ENCODE measurements at regions not wholly inside any gene's neighbourhood (a gene's known extent, or its start where the extent isn't known, plus 50 kb on each side); places are given as distances from the start of the nearest gene placed in this dataset.

- TF ChIP-seq, protein P1, sequence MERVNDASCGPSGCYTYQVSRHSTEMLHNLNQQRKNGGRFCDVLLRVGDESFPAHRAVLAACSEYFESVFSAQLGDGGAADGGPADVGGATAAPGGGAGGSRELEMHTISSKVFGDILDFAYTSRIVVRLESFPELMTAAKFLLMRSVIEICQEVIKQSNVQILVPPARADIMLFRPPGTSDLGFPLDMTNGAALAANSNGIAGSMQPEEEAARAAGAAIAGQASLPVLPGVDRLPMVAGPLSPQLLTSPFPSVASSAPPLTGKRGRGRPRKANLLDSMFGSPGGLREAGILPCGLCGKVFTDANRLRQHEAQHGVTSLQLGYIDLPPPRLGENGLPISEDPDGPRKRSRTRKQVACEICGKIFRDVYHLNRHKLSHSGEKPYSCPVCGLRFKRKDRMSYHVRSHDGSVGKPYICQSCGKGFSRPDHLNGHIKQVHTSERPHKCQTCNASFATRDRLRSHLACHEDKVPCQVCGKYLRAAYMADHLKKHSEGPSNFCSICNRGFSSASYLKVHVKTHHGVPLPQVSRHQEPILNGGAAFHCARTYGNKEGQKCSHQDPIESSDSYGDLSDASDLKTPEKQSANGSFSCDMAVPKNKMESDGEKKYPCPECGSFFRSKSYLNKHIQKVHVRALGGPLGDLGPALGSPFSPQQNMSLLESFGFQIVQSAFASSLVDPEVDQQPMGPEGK (tag by site-specific recombination; IDR thresholded peaks at IDR 0.05), result no peak
- TF ChIP-seq, protein P2, sequence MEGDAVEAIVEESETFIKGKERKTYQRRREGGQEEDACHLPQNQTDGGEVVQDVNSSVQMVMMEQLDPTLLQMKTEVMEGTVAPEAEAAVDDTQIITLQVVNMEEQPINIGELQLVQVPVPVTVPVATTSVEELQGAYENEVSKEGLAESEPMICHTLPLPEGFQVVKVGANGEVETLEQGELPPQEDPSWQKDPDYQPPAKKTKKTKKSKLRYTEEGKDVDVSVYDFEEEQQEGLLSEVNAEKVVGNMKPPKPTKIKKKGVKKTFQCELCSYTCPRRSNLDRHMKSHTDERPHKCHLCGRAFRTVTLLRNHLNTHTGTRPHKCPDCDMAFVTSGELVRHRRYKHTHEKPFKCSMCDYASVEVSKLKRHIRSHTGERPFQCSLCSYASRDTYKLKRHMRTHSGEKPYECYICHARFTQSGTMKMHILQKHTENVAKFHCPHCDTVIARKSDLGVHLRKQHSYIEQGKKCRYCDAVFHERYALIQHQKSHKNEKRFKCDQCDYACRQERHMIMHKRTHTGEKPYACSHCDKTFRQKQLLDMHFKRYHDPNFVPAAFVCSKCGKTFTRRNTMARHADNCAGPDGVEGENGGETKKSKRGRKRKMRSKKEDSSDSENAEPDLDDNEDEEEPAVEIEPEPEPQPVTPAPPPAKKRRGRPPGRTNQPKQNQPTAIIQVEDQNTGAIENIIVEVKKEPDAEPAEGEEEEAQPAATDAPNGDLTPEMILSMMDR (tag by site-specific recombination; IDR thresholded peaks at IDR 0.05), result no peak
- TF ChIP-seq YY1 (tag by site-specific recombination; IDR thresholded peaks at IDR 0.05) (no peak), BCL11A (tag by site-specific recombination; IDR thresholded peaks at IDR 0.05; ENCODE audit: low read depth) (no peak), ZFP3 (tag by site-specific recombination; IDR thresholded peaks at IDR 0.05; ENCODE audit: low read depth) (no peak), ZNF580 (tag by site-specific recombination; IDR thresholded peaks at IDR 0.05) (no peak)
These were observed 140.4 kb upstream of the SPDL1 start for GRCh38 chr5:169442913-169443784.

Data from HEK293 (cell line).